Astrocyte (in vitro differentiated cells and primary cell): ENCODE measurements at regions not wholly inside any gene's neighbourhood (a gene's known extent, or its start where the extent isn't known, plus 50 kb on each side); places are given as distances from the start of the nearest gene placed in this dataset.

Experiments
- CTCF ChIP-seq: IDR thresholded peaks from 2 replicates; pipeline ENCODE4 v1.5.1; 2011; ENCODE audit warnings: low read depth, mild to moderate bottlenecking, inconsistent platforms, low read length, moderate library complexity; ENCODE audit not compliant: insufficient read depth
- EZH2 ChIP-seq: IDR thresholded peaks from 2 replicates; pipeline ENCODE4 v1.6.1; 2012; ENCODE audit warnings: mild to moderate bottlenecking, low read length, inconsistent platforms; ENCODE audit not compliant: insufficient read depth

- TF ChIP-seq EZH2 (no peak), CTCF (no peak)
These were observed 555.2 kb downstream of the PLPP3 start for GRCh38 chr1:56024155-56024554.
